ENCODE measurements at regions not wholly inside any gene's neighbourhood (a gene's known extent, or its start where the extent isn't known, plus 50 kb on each side); places are given as distances from the start of the nearest gene placed in this dataset.

- intact Hi-C loops (cut with micrococcal nuclease) = no loop called here
- no peak overlapping the region for H3K27ac ChIP-seq (replicated peaks)
Measured at GRCh38 chr11:86888164-86889000, 66.8 kb downstream of the FZD4 start.

GRCh38 chr11:86889001-86889341 is 66.2 kb downstream of the FZD4 start:
- no peaks in the 10 kb centered on the region for H3K9me3 ChIP-seq (replicated peaks)
- no peak for TF ChIP-seq CTCF (IDR thresholded peaks at IDR 0.05; ENCODE audit: borderline replicate concordance)
- H3K4me3 ChIP-seq = no peak overlapping the region
- DNase-seq = no peak
- H3K36me3 ChIP-seq = no peaks in the 10 kb centered on the region
- H3K27ac ChIP-seq (replicated peaks) = no peak overlapping the region
- no peaks in the 10 kb centered on the region for H3K27me3 ChIP-seq (ENCODE audit: low read depth)
- intact Hi-C loops (cut with micrococcal nuclease) = no loop called here
- no peaks in the 10 kb centered on the region for H3K4me1 ChIP-seq

More at GRCh38 chr11:86888164-86889000, 66.8 kb downstream of the FZD4 start:
- no peak for TF ChIP-seq CTCF (IDR thresholded peaks at IDR 0.05; ENCODE audit: borderline replicate concordance)
- Histone ChIP-seq H3K36me3 (no peaks in the 10 kb centered on the region), H3K4me1 (no peaks in the 10 kb centered on the region), H3K27me3 (ENCODE audit: low read depth) (no peaks in the 10 kb centered on the region), H3K9me3 (replicated peaks) (no peaks in the 10 kb centered on the region), H3K4me3 (no peak overlapping the region)
- DNase-seq = no peak

- Histone ChIP-seq H3K27ac (replicated peaks) (no peak overlapping the region), H3K36me3 (no peaks in the 10 kb centered on the region), H3K4me3 (no peak overlapping the region), H3K9me3 (replicated peaks) (no peaks in the 10 kb centered on the region), H3K27me3 (ENCODE audit: low read depth) (no peaks in the 10 kb centered on the region), H3K4me1 (no peaks in the 10 kb centered on the region)
- TF ChIP-seq CTCF (IDR thresholded peaks at IDR 0.05; ENCODE audit: borderline replicate concordance) = no peak
- no peak for DNase-seq
- intact Hi-C loops (cut with micrococcal nuclease) = no loop called here
Measured at GRCh38 chr11:86891036-86891435, 64.2 kb downstream of the FZD4 start.

GRCh38 chr11:86893235-86893634 is 62.0 kb downstream of the FZD4 start:
- no peaks in the 10 kb centered on the region for H3K36me3 ChIP-seq
- no peak overlapping the region for H3K27ac ChIP-seq (replicated peaks)
- H3K4me3 ChIP-seq = no peak overlapping the region
- no peak for DNase-seq
- H3K9me3 ChIP-seq (replicated peaks) = no peaks in the 10 kb centered on the region
- intact Hi-C loops (cut with micrococcal nuclease) = no loop called here
- TF ChIP-seq CTCF (IDR thresholded peaks at IDR 0.05; ENCODE audit: borderline replicate concordance) = no peak
- H3K4me1 ChIP-seq = peaks cover 6% of the 10 kb centered on the region
- no peaks in the 10 kb centered on the region for H3K27me3 ChIP-seq (ENCODE audit: low read depth)
